ENCODE measurements at regions not wholly inside any gene's neighbourhood (a gene's known extent, or its start where the extent isn't known, plus 50 kb on each side); places are given as distances from the start of the nearest gene placed in this dataset.

DNA sequence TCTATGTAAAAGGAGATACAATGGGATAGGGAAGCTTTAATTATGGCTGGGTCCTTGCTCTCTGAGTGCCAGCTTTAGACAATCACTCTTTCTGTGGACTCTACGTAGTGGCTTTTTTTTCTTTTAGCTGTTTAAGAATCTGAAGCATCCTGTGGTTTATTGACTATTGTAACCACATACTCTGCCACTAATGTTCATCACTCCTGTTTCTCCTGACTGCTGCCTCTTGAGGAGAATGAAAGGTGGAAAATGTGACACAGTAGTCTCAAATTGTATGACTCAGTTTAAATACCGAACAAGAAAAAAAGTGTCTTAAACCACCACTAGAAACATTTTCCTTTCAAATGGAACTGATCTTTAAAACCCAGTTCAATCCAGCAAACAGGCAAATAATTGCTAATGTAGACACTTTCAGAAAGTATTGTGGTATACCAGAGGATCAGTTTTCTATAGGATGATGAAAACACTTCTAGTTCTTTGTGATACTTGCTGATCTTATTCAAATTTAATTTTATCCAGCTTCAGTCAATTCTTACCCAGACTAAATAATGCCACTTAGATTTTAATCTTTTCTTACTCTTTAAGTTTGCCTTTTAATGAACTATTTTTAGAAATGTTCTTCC lies 302.7 kb upstream of the PMFBP1 start:
- no peak overlapping the region for H2AFZ ChIP-seq (ENCODE audit: low read depth, low read length, poor library complexity, severe bottlenecking)
- DNase-seq (ENCODE audit: low read depth, low spot score) (peak; percentile 89), ATAC-seq (peak; percentile 95)
- no peak overlapping the region for H3K4me3 ChIP-seq (replicated peaks in 1 of 2; ENCODE audit: low read depth in 1 of 2, low read length in 2 of 2)
- H3K27me3 ChIP-seq (ENCODE audit: insufficient read depth, low read length): no peaks in the 10 kb centered on the region
- intact Hi-C loops (cut with micrococcal nuclease): no loop called here
- H3K4me1 ChIP-seq (ENCODE audit: control insufficient read depth in 1 of 2, insufficient read depth in 2 of 2, low read length in 2 of 2): peaks cover 14 to 22% of the 10 kb centered on the region in 2 experiments
- no peaks in the 10 kb centered on the region for H3K9me2 ChIP-seq (ENCODE audit: insufficient read depth)
- H3K9me3 ChIP-seq (ENCODE audit: control insufficient read depth in 1 of 2, insufficient read depth in 1 of 2, low read depth in 1 of 2, low read length in 2 of 2): no peaks in the 10 kb centered on the region
- peak overlapping the region; percentile 15; the same call in 1 of the 2 replicates for H3K27ac ChIP-seq (ENCODE audit: low read depth, low read length)
- BruUV-seq (replicated peaks): no TSS peak
- peak overlapping the region; percentile 59 for H3K4me2 ChIP-seq (ENCODE audit: low read length)
- ChIA-PET RAD21 (ENCODE audit: low non-redundant PET in 1 of 2, low total read pairs in 2 of 2, uncharacterized antibody in 2 of 2, unreplicated experiment in 2 of 2) (no interaction called here), CTCF (no interaction called here), POLR2A (no interaction called here)
- H3K9ac ChIP-seq (ENCODE audit: low read length): peak overlapping the region; percentile 21; the same call in 1 of the 2 replicates
- H4K20me1 ChIP-seq (ENCODE audit: insufficient read depth): no peaks in the 10 kb centered on the region
- TF ChIP-seq RAD21 (IDR thresholded peaks at IDR 0.05; ENCODE audit: low read depth) (no peak; the same call in 1 of the 2 replicates), SRF (IDR thresholded peaks at IDR 0.05; ENCODE audit: low read depth) (peak; percentile 52), ZFX (IDR thresholded peaks at IDR 0.05) (no peak), EZH2phosphoT487 (IDR thresholded peaks at IDR 0.05; ENCODE audit: borderline replicate concordance) (no peak), SIN3A (IDR thresholded peaks at IDR 0.05; ENCODE audit: low read depth) (0 out of 2 replicates have a peak, but pooled peaks have one; percentile 40), CEBPB (IDR thresholded peaks at IDR 0.05; ENCODE audit: low read depth) (peak; percentile 53; the same call in 1 of the 2 replicates), FOSL1 (IDR thresholded peaks at IDR 0.05; ENCODE audit: low read depth) (peak; percentile 92), EZH2 (IDR thresholded peaks at IDR 0.05) (no peak), CBX3 (IDR thresholded peaks at IDR 0.05; ENCODE audit: low read depth) (peak; percentile 76), JUND (IDR thresholded peaks at IDR 0.05) (peak; percentile 89), ELF1 (IDR thresholded peaks at IDR 0.05; ENCODE audit: borderline replicate concordance, low read depth) (no peak), EGR1 (IDR thresholded peaks at IDR 0.05; ENCODE audit: low read depth) (no peak), POLR2AphosphoS5 (IDR thresholded peaks at IDR 0.05; ENCODE audit: low read depth, low read length) (peak; percentile 19; the same call in 1 of the 2 replicates), SP1 (IDR thresholded peaks at IDR 0.05; ENCODE audit: low read depth) (peak; percentile 79), YY1 (IDR thresholded peaks at IDR 0.05; ENCODE audit: extremely low read depth, insufficient replicate concordance, low read depth, low read length) (no peak)
- TF ChIP-seq, protein P1, sequence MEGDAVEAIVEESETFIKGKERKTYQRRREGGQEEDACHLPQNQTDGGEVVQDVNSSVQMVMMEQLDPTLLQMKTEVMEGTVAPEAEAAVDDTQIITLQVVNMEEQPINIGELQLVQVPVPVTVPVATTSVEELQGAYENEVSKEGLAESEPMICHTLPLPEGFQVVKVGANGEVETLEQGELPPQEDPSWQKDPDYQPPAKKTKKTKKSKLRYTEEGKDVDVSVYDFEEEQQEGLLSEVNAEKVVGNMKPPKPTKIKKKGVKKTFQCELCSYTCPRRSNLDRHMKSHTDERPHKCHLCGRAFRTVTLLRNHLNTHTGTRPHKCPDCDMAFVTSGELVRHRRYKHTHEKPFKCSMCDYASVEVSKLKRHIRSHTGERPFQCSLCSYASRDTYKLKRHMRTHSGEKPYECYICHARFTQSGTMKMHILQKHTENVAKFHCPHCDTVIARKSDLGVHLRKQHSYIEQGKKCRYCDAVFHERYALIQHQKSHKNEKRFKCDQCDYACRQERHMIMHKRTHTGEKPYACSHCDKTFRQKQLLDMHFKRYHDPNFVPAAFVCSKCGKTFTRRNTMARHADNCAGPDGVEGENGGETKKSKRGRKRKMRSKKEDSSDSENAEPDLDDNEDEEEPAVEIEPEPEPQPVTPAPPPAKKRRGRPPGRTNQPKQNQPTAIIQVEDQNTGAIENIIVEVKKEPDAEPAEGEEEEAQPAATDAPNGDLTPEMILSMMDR (IDR thresholded peaks at IDR 0.05 in 2 of 3, conservative IDR thresholded peaks at IDR 0.05 in 1 of 3; ENCODE audit: borderline replicate concordance in 1 of 3, insufficient read depth in 1 of 3, low read depth in 2 of 3, low read length in 2 of 3): no peak
- TF ChIP-seq, protein P2, sequence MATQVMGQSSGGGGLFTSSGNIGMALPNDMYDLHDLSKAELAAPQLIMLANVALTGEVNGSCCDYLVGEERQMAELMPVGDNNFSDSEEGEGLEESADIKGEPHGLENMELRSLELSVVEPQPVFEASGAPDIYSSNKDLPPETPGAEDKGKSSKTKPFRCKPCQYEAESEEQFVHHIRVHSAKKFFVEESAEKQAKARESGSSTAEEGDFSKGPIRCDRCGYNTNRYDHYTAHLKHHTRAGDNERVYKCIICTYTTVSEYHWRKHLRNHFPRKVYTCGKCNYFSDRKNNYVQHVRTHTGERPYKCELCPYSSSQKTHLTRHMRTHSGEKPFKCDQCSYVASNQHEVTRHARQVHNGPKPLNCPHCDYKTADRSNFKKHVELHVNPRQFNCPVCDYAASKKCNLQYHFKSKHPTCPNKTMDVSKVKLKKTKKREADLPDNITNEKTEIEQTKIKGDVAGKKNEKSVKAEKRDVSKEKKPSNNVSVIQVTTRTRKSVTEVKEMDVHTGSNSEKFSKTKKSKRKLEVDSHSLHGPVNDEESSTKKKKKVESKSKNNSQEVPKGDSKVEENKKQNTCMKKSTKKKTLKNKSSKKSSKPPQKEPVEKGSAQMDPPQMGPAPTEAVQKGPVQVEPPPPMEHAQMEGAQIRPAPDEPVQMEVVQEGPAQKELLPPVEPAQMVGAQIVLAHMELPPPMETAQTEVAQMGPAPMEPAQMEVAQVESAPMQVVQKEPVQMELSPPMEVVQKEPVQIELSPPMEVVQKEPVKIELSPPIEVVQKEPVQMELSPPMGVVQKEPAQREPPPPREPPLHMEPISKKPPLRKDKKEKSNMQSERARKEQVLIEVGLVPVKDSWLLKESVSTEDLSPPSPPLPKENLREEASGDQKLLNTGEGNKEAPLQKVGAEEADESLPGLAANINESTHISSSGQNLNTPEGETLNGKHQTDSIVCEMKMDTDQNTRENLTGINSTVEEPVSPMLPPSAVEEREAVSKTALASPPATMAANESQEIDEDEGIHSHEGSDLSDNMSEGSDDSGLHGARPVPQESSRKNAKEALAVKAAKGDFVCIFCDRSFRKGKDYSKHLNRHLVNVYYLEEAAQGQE (IDR thresholded peaks at IDR 0.05; ENCODE audit: low read depth): no peak
- H3K36me3 ChIP-seq (ENCODE audit: control insufficient read depth in 1 of 2, insufficient read depth in 2 of 2, low read length in 2 of 2): no peaks in the 10 kb centered on the region
- no peaks in the 10 kb centered on the region for H3K79me2 ChIP-seq (ENCODE audit: insufficient read depth, low read length)

All from HCT116 (cell line).